RWPE1 (cell line): ENCODE measurements at regions not wholly inside any gene's neighbourhood (a gene's known extent, or its start where the extent isn't known, plus 50 kb on each side); places are given as distances from the start of the nearest gene placed in this dataset.

ENCODE experiments used
- CTCF ChIA-PET: fragments of 350-600 bp; sonication (Branson Sonifier 250); formaldehyde crosslinking; extraction: SDS; loops from one replicate; lab custom pipeline; 2021; lab: Yijun Ruan, JAX
- POLR2A ChIA-PET: fragments of 400-600 bp; formaldehyde crosslinking; extraction: SDS; loops from one replicate; lab custom pipeline; 2020; ENCODE audit warnings: antibody characterized with exemption; ENCODE audit not compliant: low non-redundant PET; lab: Yijun Ruan, JAX
- DNase-seq: peaks from one replicate; pipeline ENCODE4 v3.0.0; 2012; ENCODE audit warnings: low spot score
- H3K27ac ChIP-seq: fragments of 450-650 bp; 2 replicates; pipeline ENCODE4 v1.5.1; 2017
- CTCF ChIP-seq: fragments of 450-650 bp; conservative IDR thresholded peaks from 2 replicates; pipeline ENCODE4 v1.5.1; 2017; ENCODE audit warnings: low read depth, mild to moderate bottlenecking

GRCh38 chr11:134654161-134654915, 242.3 kb upstream of the B3GAT1 start:
- ChIA-PET CTCF (no interaction called here), POLR2A (no interaction called here)
- no peak for TF ChIP-seq CTCF
- DNase-seq, result no peak
- no peak overlapping the region for H3K27ac ChIP-seq

- ChIA-PET POLR2A (no interaction called here), CTCF (interaction anchor here (1.0 kb wide), 1 partner anchor 10 kb away, joined by 5 read pairs; no protein-coding TSS in a partner anchor)
- TF ChIP-seq CTCF, result no peak
- H3K27ac ChIP-seq, result no peak overlapping the region
- DNase-seq, result no peak
Measured at GRCh38 chr11:134652586-134653255, 240.7 kb upstream of the B3GAT1 start.

GRCh38 chr11:134647066-134647743, 235.2 kb upstream of the B3GAT1 start:
- TF ChIP-seq CTCF, result no peak
- POLR2A ChIA-PET, result no interaction called here
- H3K27ac ChIP-seq, result no peak overlapping the region
- CTCF ChIA-PET, result interaction anchor here (0.7 kb wide), 1 partner anchor 89 kb away, joined by 5 read pairs; no protein-coding TSS in a partner anchor
- no peak for DNase-seq

- no peak for DNase-seq
- TF ChIP-seq CTCF, result no peak
- no peak overlapping the region for H3K27ac ChIP-seq
- ChIA-PET CTCF (no interaction called here), POLR2A (no interaction called here)
Measured at GRCh38 chr11:134646561-134646960, 234.5 kb upstream of the B3GAT1 start.

GRCh38 chr11:134645576-134645975, 233.5 kb upstream of the B3GAT1 start:
- TF ChIP-seq CTCF, result no peak
- ChIA-PET CTCF (no interaction called here), POLR2A (no interaction called here)
- DNase-seq, result no peak
- no peak overlapping the region for H3K27ac ChIP-seq

GRCh38 chr11:134644476-134645456, 232.7 kb upstream of the B3GAT1 start:
- CTCF ChIA-PET, result no interaction called here

More at GRCh38 chr11:134644476-134645456, 232.7 kb upstream of the B3GAT1 start:
- POLR2A ChIA-PET, result no interaction called here
- no peak for TF ChIP-seq CTCF
- H3K27ac ChIP-seq, result no peak overlapping the region
- DNase-seq, result no peak
